Pancreas (tissue), 10 donors: ENCODE measurements at regions not wholly inside any gene's neighbourhood (a gene's known extent, or its start where the extent isn't known, plus 50 kb on each side); places are given as distances from the start of the nearest gene placed in this dataset.

Source experiments
- ATAC-seq, 4 donors: fragments of 200-7000 bp; cut with Tn5 transposase; one replicate each; pipeline versions ENCODE4 v1.8.0 to v1.9.1; 2020; ENCODE audit warnings: mild to moderate bottlenecking in 4 of 4, moderate library complexity in 4 of 4
- DNase-seq, 6 donors: peaks; one replicate each; pipeline ENCODE4 v3.0.0-alpha.2; 2020
- FAIRE-seq: peaks from 2 replicates; lab custom pipeline; 2012; peaks lifted over from hg19 to GRCh38; lab: Jason Lieb, UNC
- H3K27ac ChIP-seq, 4 donors: fragments of 200-600 bp; sonication (generic); 1 replicate in 3 of 4; 2 replicates in 1 of 4; pipeline versions ENCODE4 v1.5.0 to v1.8.0; 2020
- H3K27me3 ChIP-seq, 4 donors: fragments of 200-600 bp; one replicate each; pipeline ENCODE4 v1.8.0; 2021
- H3K36me3 ChIP-seq, 3 donors: fragments of 200-600 bp; sonication (generic) in 1 of 3; one replicate each; pipeline versions ENCODE4 v1.5.0 to v1.8.0; 2020 to 2021
- H3K4me1 ChIP-seq, 3 donors: fragments of 200-600 bp; one replicate each; pipeline ENCODE4 v1.8.0; 2021
- H3K4me3 ChIP-seq, 4 donors: fragments of 200-600 bp; sonication (generic) in 2 of 4; one replicate each; pipeline versions ENCODE4 v1.5.0 to v1.8.0; 2020 to 2021
- H3K9me3 ChIP-seq, 4 donors: fragments of 200-600 bp; one replicate each; pipeline ENCODE4 v1.8.0; 2021
- CTCF ChIP-seq, 4 donors: fragments of 200-600 bp; sonication (generic) in 3 of 4; IDR thresholded peaks; one replicate each; pipeline versions ENCODE4 v1.5.0 to v1.8.0; 2021; ENCODE audit warnings: antibody characterized with exemption in 4 of 4
- WGBS, 2 donors: extraction: QIAGEN DNeasy Blood & Tissue Kit; methylation state at CpG; one replicate each; pipeline ENCODE4 v1.1.7; 2013; 5-methylcytosine and 5-hydroxymethylcytosine counted together
- intact Hi-C, 3 donors: fragments of 100-400 bp; cut with DNase I; formaldehyde crosslinking; loops; one replicate each; pipeline versions ENCODE4 v1.11.1 to v1.14.2; 2022
- donor health status: healthy with polysubstance abuse.
- donor health status: DM: no; HTN: no; CAD: no; lungs with moderate emphysema.
- donor health status: DM: no; HTN: no; CAD: no.
- donor health status: control.
- donor health status: control.
- donor health status: Bipolar disorder and iron deficiency.
- donor health status: DM: yes; HTN: yes; CAD: no.
- donor health status: DM: no; HTN: no; CAD: no.
- donor health status: DM: no; HTN: no; CAD: no.
- donor health status: DM: yes; HTN: yes; CAD: no.

GRCh38 chr3:28634019-28634418 is 285.4 kb upstream of the AZI2 start:
- WGBS, 2 donors: 91 to 96% methylated on average over 2 of the region's 2 CpGs
- no peak for FAIRE-seq

GRCh38 chr3:28637742-28638141 is 289.1 kb upstream of the AZI2 start:
- Histone ChIP-seq H3K36me3 (no peaks in the 10 kb centered on the region), H3K9me3 (no peaks in the 10 kb centered on the region), H3K4me3 (no peak overlapping the region), H3K4me1 (no peaks in the 10 kb centered on the region), H3K27ac (no peak overlapping the region), H3K27me3 (no peaks in the 10 kb centered on the region)
- FAIRE-seq (no peak), ATAC-seq (no peak), DNase-seq (no peak)
- intact Hi-C loops: no loop called here
- TF ChIP-seq CTCF (IDR thresholded peaks at IDR 0.05): no peak
- WGBS, 2 donors: 63 to 74% methylated on average over 3 of the region's 3 CpGs

More at GRCh38 chr3:28634019-28634418, 285.4 kb upstream of the AZI2 start:
- H3K4me3 ChIP-seq: no peak overlapping the region
- H3K27me3 ChIP-seq: no peaks in the 10 kb centered on the region
- H3K27ac ChIP-seq: no peak overlapping the region
- ATAC-seq: no peak
- H3K4me1 ChIP-seq: no peaks in the 10 kb centered on the region
- DNase-seq: no peak
- H3K36me3 ChIP-seq: no peaks in the 10 kb centered on the region
- no peak for TF ChIP-seq CTCF (IDR thresholded peaks at IDR 0.05)
- H3K9me3 ChIP-seq: no peaks in the 10 kb centered on the region
- intact Hi-C loops: no loop called here

- no peaks in the 10 kb centered on the region for H3K9me3 ChIP-seq
- H3K27me3 ChIP-seq: no peaks in the 10 kb centered on the region
- no peaks in the 10 kb centered on the region for H3K36me3 ChIP-seq
- DNase-seq (no peak), FAIRE-seq (no peak), ATAC-seq (peak in 1 of 4 donors; percentile 30)
- no peak overlapping the region for H3K27ac ChIP-seq
- 58 to 72% methylated on average over 2 of the region's 2 CpGs for WGBS, 2 donors
- no peak overlapping the region for H3K4me3 ChIP-seq
- H3K4me1 ChIP-seq: peaks cover 0 to 12% (median 12%) of the 10 kb centered on the region in 3 donors
- no peak for TF ChIP-seq CTCF (IDR thresholded peaks at IDR 0.05)
- intact Hi-C loops: no loop called here
Observed at GRCh38 chr3:28645149-28645548, 296.5 kb upstream of the AZI2 start.

- H3K27me3 ChIP-seq: no peaks in the 10 kb centered on the region
- H3K4me3 ChIP-seq: no peak overlapping the region
- ATAC-seq (peak in 3 of 4 donors; percentile 36 to 74 (median 71)), DNase-seq (no peak), FAIRE-seq (no peak)
- peaks cover 0 to 19% (median 12%) of the 10 kb centered on the region in 3 donors for H3K4me1 ChIP-seq
- no peak overlapping the region for H3K27ac ChIP-seq
- H3K36me3 ChIP-seq: no peaks in the 10 kb centered on the region
- H3K9me3 ChIP-seq: no peaks in the 10 kb centered on the region
- WGBS, 2 donors: 41 to 48% methylated on average over 4 of the region's 4 CpGs
- intact Hi-C loops: no loop called here
- TF ChIP-seq CTCF (IDR thresholded peaks at IDR 0.05): no peak
Observed at GRCh38 chr3:28646435-28646834, 297.8 kb upstream of the AZI2 start.

- Histone ChIP-seq H3K9me3 (no peaks in the 10 kb centered on the region), H3K36me3 (no peaks in the 10 kb centered on the region), H3K4me3 (no peak overlapping the region), H3K27me3 (no peaks in the 10 kb centered on the region), H3K27ac (no peak overlapping the region), H3K4me1 (peaks cover 0 to 19% (median 12%) of the 10 kb centered on the region in 3 donors)
- WGBS, 2 donors: 87 to 88% methylated on average over 2 of the region's 2 CpGs
- intact Hi-C loops: no loop called here
- DNase-seq (no peak), FAIRE-seq (no peak), ATAC-seq (no peak)
- TF ChIP-seq CTCF (IDR thresholded peaks at IDR 0.05): no peak
Observed at GRCh38 chr3:28649266-28649665, 300.6 kb upstream of the AZI2 start.
